Suprapubic skin (tissue), 4 donors: ENCODE measurements at regions not wholly inside any gene's neighbourhood (a gene's known extent, or its start where the extent isn't known, plus 50 kb on each side); places are given as distances from the start of the nearest gene placed in this dataset.

Experiments used
- CTCF ChIP-seq, 2 donors: fragments of 200-600 bp in 1 of 2; fragments of 450-650 bp in 1 of 2; sonication (generic) in 1 of 2; IDR thresholded peaks; one replicate each; pipeline ENCODE4 v1.5.1; 2016 to 2019; ENCODE audit warnings: antibody characterized with exemption in 2 of 2, mild to moderate bottlenecking in 1 of 2, moderate library complexity in 1 of 2
- EP300 ChIP-seq: sonication (generic); formaldehyde crosslinking; IDR thresholded peaks from one replicate; pipeline ENCODE4 v1.6.1; 2017; ENCODE audit warnings: antibody characterized with exemption
- POLR2A ChIP-seq, 2 donors: fragments of 450-650 bp; IDR thresholded peaks; one replicate each; pipeline ENCODE4 v1.6.1; 2017; ENCODE audit warnings: antibody characterized with exemption in 2 of 2, mild to moderate bottlenecking in 2 of 2, moderate library complexity in 2 of 2
- POLR2AphosphoS5 ChIP-seq, 3 donors: sonication (generic); formaldehyde crosslinking; IDR thresholded peaks; one replicate each; pipeline ENCODE4 v1.6.1; 2017; ENCODE audit warnings: antibody characterized with exemption in 3 of 3

GRCh38 chr1:116279715-116280114 is 93.3 kb upstream of the ATP1A1 start:
- no peak for TF ChIP-seq POLR2A (IDR thresholded peaks at IDR 0.05)
- no peak for TF ChIP-seq EP300
- TF ChIP-seq POLR2AphosphoS5 (IDR thresholded peaks at IDR 0.05), result no peak
- TF ChIP-seq CTCF (IDR thresholded peaks at IDR 0.05), result no peak
